HG03103 (cell line): ENCODE measurements at regions not wholly inside any gene's neighbourhood (a gene's known extent, or its start where the extent isn't known, plus 50 kb on each side); places are given as distances from the start of the nearest gene placed in this dataset.

Source experiments
- ATAC-seq: cut with Tn5 transposase; IDR thresholded peaks from one replicate; pipeline ENCODE4 v1.9.1; 2021; ENCODE audit warnings: low read depth; ENCODE audit not compliant: unreplicated experiment

GRCh38 chr7:108809356-108809755 lies 239.7 kb downstream of the DNAJB9 start:
- ATAC-seq: no peak

- ATAC-seq: no peak
Measured at GRCh38 chr7:108810756-108811385, 241.2 kb downstream of the DNAJB9 start.

GRCh38 chr7:108813251-108814014 lies 243.8 kb downstream of the DNAJB9 start:
- no peak for ATAC-seq

- ATAC-seq: no peak
Measured at GRCh38 chr7:108815815-108816214, 246.1 kb downstream of the DNAJB9 start.

GRCh38 chr7:108818742-108819141 lies 249.1 kb downstream of the DNAJB9 start:
- ATAC-seq: no peak

- ATAC-seq: no peak
Measured at GRCh38 chr7:108824840-108825580, 255.3 kb downstream of the DNAJB9 start.

GRCh38 chr7:108825581-108825909 lies 255.9 kb downstream of the DNAJB9 start:
- ATAC-seq: no peak

GRCh38 chr7:108836256-108836655 lies 266.6 kb downstream of the DNAJB9 start:
- ATAC-seq: no peak

GRCh38 chr7:108838198-108838597 lies 268.5 kb downstream of the DNAJB9 start:
- no peak for ATAC-seq

- no peak for ATAC-seq
Measured at GRCh38 chr7:108839076-108839475, 269.4 kb downstream of the DNAJB9 start.

- ATAC-seq: no peak
Measured at GRCh38 chr7:108845951-108846350, 276.3 kb downstream of the DNAJB9 start.

GRCh38 chr7:108846471-108846870 lies 276.8 kb downstream of the DNAJB9 start:
- ATAC-seq: no peak

- ATAC-seq: no peak
Measured at GRCh38 chr7:108848486-108848885, 278.8 kb downstream of the DNAJB9 start.

- ATAC-seq: no peak
Measured at GRCh38 chr7:108860615-108861014, 290.9 kb downstream of the DNAJB9 start.

GRCh38 chr7:108861071-108861470 lies 291.4 kb downstream of the DNAJB9 start:
- ATAC-seq: no peak

GRCh38 chr7:108863227-108863848 lies 293.7 kb downstream of the DNAJB9 start:
- no peak for ATAC-seq

GRCh38 chr7:108869070-108869469 lies 299.4 kb downstream of the DNAJB9 start:
- no peak for ATAC-seq

GRCh38 chr7:108875139-108875538 lies 305.5 kb downstream of the DNAJB9 start:
- no peak for ATAC-seq

- no peak for ATAC-seq
Measured at GRCh38 chr7:108890862-108891261, 321.2 kb downstream of the DNAJB9 start.

- no peak for ATAC-seq
Measured at GRCh38 chr7:108908456-108908855, 338.8 kb downstream of the DNAJB9 start.

- no peak for ATAC-seq
Measured at GRCh38 chr7:108911016-108911415, 341.3 kb downstream of the DNAJB9 start.
